Upper lobe of left lung (tissue), 6 donors: ENCODE measurements at regions not wholly inside any gene's neighbourhood (a gene's known extent, or its start where the extent isn't known, plus 50 kb on each side); places are given as distances from the start of the nearest gene placed in this dataset.
A peak's percentile ranks its signal among the peaks of the same experiment; 100 is the strongest.

Experiments
- ATAC-seq, 2 donors: fragments of 200-7000 bp; cut with Tn5 transposase; one replicate each; pipeline ENCODE4 v1.9.1; 2022; ENCODE audit warnings: mild to moderate bottlenecking in 2 of 2, moderate library complexity in 2 of 2; ENCODE audit not compliant: low FRiP score in 2 of 2
- DNase-seq, 2 donors: peaks; one replicate each; pipeline ENCODE4 v3.0.0-alpha.2; 2019 to 2020
- H3K27ac ChIP-seq, 4 donors: fragments of 200-600 bp; sonication (generic); one replicate each; pipeline ENCODE4 v1.5.1; 2016 to 2019
- H3K27me3 ChIP-seq, 4 donors: fragments of 200-600 bp; sonication (generic); one replicate each; pipeline ENCODE4 v1.5.1; 2017 to 2019
- H3K36me3 ChIP-seq, 4 donors: fragments of 200-600 bp; sonication (generic); one replicate each; pipeline ENCODE4 v1.5.1; 2016 to 2019
- H3K4me1 ChIP-seq, 4 donors: fragments of 200-600 bp; sonication (generic); one replicate each; pipeline ENCODE4 v1.5.1; 2018 to 2019
- H3K4me3 ChIP-seq, 4 donors: fragments of 200-600 bp; sonication (generic); one replicate each; pipeline ENCODE4 v1.5.1; 2017 to 2019; ENCODE audit warnings: mild to moderate bottlenecking in 2 of 4, moderate library complexity in 1 of 4
- H3K9me3 ChIP-seq, 4 donors: fragments of 200-600 bp; sonication (generic); one replicate each; pipeline ENCODE4 v1.5.1; 2018 to 2019
- EP300 ChIP-seq, 4 donors: sonication (generic); formaldehyde crosslinking; IDR thresholded peaks; one replicate each; pipeline ENCODE4 v1.5.1; 2017; ENCODE audit warnings: antibody characterized with exemption in 4 of 4, control low read depth in 2 of 4
- POLR2A ChIP-seq, 4 donors: fragments of 450-650 bp; IDR thresholded peaks; one replicate each; pipeline ENCODE4 v1.5.1; 2016 to 2017; ENCODE audit warnings: antibody characterized with exemption in 4 of 4, mild to moderate bottlenecking in 2 of 4
- POLR2AphosphoS5 ChIP-seq, 2 donors: sonication (generic); formaldehyde crosslinking; IDR thresholded peaks; one replicate each; pipeline ENCODE4 v1.5.1; 2017; ENCODE audit warnings: antibody characterized with exemption in 2 of 2
- whole genome bisulfite sequencing, 2 donors: methylation state at CpG; one replicate each; pipeline ENCODE4 v1.1.5; 2017 to 2018; 5-methylcytosine and 5-hydroxymethylcytosine counted together
- TF ChIP-seq, protein P1 (sequence below), 6 experiments: fragments of 450-650 bp in 4 of 6; fragments of 200-600 bp in 2 of 6; sonication (generic) in 2 of 6; IDR thresholded peaks; one replicate each; pipeline ENCODE4 v1.5.1; 2016 to 2019; ENCODE audit warnings: antibody characterized with exemption in 6 of 6
- donor health status: DM: no; HTN: no; CAD: no; lungs with moderate emphysema.
- donor health status: DM: no; HTN: yes; CAD: no; lungs with severe emphysema.

DNA sequence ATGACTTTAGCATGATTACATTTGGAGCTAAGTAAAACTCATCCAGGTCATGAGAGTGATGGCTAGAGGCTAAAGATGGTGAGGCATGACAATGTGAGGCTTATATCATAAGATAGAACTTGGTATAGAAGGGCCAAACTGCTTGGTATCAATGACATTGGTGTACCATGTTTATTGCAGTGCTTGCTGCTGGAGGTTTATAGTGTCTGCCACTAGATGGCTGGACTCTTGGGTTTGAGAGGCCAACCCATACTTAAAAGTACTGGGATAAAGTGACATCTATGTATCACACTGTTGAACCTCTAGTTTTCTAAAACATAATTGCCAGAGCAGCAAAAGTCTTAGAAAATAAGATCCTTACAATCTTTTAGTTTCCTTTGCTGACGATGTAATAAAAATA lies 83.0 kb upstream of the TACR3 start:
- WGBS, 2 donors, result 87 to 95% methylated on average over 1 of the region's 1 CpG
- no peak for DNase-seq
- H3K9me3 ChIP-seq, result no peaks in the 10 kb centered on the region

DNA sequence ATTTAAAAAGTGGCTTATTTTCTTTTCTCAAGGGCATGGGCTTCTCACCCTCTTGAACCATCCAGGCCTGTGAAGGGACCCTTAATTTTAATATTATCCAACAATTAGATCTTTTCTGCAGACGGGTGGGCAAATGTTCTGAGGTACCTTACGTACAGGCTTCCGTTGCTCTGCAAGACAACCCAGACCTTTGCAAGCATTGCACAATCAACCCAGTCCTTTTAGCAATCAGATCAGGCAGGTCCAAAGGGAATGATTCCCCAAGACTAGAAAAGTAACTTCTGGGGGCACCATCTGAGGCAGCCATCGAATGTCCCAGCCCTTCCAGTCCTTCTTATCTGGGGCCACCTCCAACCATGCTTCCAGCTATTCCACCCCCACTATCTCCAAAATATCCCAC lies 67.3 kb upstream of the TACR3 start:
- no peaks in the 10 kb centered on the region for H3K36me3 ChIP-seq
- H3K4me3 ChIP-seq, result no peak overlapping the region
- TF ChIP-seq POLR2A (IDR thresholded peaks at IDR 0.05), result no peak
- TF ChIP-seq, protein P1, sequence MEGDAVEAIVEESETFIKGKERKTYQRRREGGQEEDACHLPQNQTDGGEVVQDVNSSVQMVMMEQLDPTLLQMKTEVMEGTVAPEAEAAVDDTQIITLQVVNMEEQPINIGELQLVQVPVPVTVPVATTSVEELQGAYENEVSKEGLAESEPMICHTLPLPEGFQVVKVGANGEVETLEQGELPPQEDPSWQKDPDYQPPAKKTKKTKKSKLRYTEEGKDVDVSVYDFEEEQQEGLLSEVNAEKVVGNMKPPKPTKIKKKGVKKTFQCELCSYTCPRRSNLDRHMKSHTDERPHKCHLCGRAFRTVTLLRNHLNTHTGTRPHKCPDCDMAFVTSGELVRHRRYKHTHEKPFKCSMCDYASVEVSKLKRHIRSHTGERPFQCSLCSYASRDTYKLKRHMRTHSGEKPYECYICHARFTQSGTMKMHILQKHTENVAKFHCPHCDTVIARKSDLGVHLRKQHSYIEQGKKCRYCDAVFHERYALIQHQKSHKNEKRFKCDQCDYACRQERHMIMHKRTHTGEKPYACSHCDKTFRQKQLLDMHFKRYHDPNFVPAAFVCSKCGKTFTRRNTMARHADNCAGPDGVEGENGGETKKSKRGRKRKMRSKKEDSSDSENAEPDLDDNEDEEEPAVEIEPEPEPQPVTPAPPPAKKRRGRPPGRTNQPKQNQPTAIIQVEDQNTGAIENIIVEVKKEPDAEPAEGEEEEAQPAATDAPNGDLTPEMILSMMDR (IDR thresholded peaks at IDR 0.05), result no peak
- no peak for ATAC-seq
- DNase-seq, result no peak
- no peaks in the 10 kb centered on the region for H3K4me1 ChIP-seq
- no peak overlapping the region for H3K27ac ChIP-seq
- 84 to 89% methylated on average over 4 of the region's 4 CpGs for WGBS, 2 donors
- H3K9me3 ChIP-seq, result peaks cover 0 to 9% (median 2%) of the 10 kb centered on the region in 4 donors
- no peaks in the 10 kb centered on the region for H3K27me3 ChIP-seq

More for the DNA sequence above, 83.0 kb upstream of the TACR3 start:
- Histone ChIP-seq H3K27ac (no peak overlapping the region), H3K4me3 (no peak overlapping the region), H3K4me1 (no peaks in the 10 kb centered on the region), H3K36me3 (no peaks in the 10 kb centered on the region), H3K27me3 (no peaks in the 10 kb centered on the region)
- no peak for ATAC-seq
- TF ChIP-seq EP300 (IDR thresholded peaks at IDR 0.05) (no peak), POLR2AphosphoS5 (IDR thresholded peaks at IDR 0.05) (no peak), POLR2A (IDR thresholded peaks at IDR 0.05) (no peak)
- TF ChIP-seq, protein P1 (IDR thresholded peaks at IDR 0.05), result no peak

DNA sequence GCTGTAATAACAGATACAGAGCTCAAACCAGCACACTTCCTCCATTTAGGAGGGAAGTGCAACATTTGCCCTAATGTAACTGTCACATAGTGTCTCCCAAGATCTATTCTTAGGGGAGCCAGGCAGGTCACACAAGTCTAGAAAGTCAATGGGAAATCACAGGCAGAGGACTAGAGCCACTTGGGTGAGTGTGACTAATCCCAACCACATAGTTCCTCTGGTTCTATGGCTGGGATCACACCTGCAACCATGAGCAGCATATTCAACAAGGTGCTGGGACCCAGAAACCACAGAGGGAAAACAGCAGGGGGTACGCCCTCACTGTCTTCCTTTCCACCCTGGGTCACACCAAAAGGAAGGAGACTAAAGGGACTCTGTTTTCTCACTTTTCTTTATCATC lies 66.8 kb upstream of the TACR3 start:
- Histone ChIP-seq H3K4me1 (no peaks in the 10 kb centered on the region), H3K27me3 (no peaks in the 10 kb centered on the region), H3K9me3 (peaks cover 0 to 9% (median 2%) of the 10 kb centered on the region in 4 donors), H3K4me3 (no peak overlapping the region), H3K27ac (no peak overlapping the region), H3K36me3 (no peaks in the 10 kb centered on the region)
- DNase-seq, result no peak
- no peak for ATAC-seq
- no peak for TF ChIP-seq POLR2AphosphoS5 (IDR thresholded peaks at IDR 0.05)
- TF ChIP-seq, protein P1 (IDR thresholded peaks at IDR 0.05), result no peak
- TF ChIP-seq POLR2A (IDR thresholded peaks at IDR 0.05), result no peak
- TF ChIP-seq EP300 (IDR thresholded peaks at IDR 0.05), result no peak
- WGBS, 2 donors, result 50 to 69% methylated on average over 1 of the region's 1 CpG

DNA sequence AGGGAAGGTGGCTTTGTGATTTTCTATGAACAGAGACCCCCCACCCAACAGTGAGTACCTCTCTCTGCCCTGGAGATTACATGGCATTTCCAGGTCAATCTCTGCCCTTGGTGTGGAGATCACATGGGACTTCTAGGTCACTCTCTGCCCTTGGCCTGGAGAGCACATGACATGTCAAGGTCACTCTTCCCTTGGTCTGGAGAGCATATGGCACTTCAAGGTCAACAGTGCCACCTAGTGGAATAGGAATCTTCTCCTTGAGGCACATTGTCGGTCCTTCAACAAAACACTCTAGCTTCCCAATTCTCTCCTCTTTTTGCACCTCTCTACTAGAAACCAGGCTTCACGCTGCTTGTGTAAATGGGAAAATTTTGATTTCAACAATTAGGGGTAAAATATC lies 66.2 kb upstream of the TACR3 start:
- no peak for DNase-seq
- TF ChIP-seq POLR2AphosphoS5 (IDR thresholded peaks at IDR 0.05) (no peak), POLR2A (IDR thresholded peaks at IDR 0.05) (no peak), EP300 (IDR thresholded peaks at IDR 0.05) (no peak)
- TF ChIP-seq, protein P1 (IDR thresholded peaks at IDR 0.05), result peak in 2 of 6 experiments; percentile 21 to 33
- ATAC-seq, result peak in 1 of 2 donors; percentile 32
- Histone ChIP-seq H3K4me1 (no peaks in the 10 kb centered on the region), H3K27me3 (no peaks in the 10 kb centered on the region), H3K36me3 (no peaks in the 10 kb centered on the region), H3K4me3 (no peak overlapping the region), H3K27ac (no peak overlapping the region), H3K9me3 (peaks cover 0 to 9% (median 2%) of the 10 kb centered on the region in 4 donors)
- 78 to 86% methylated on average over 2 of the region's 2 CpGs for WGBS, 2 donors

DNA sequence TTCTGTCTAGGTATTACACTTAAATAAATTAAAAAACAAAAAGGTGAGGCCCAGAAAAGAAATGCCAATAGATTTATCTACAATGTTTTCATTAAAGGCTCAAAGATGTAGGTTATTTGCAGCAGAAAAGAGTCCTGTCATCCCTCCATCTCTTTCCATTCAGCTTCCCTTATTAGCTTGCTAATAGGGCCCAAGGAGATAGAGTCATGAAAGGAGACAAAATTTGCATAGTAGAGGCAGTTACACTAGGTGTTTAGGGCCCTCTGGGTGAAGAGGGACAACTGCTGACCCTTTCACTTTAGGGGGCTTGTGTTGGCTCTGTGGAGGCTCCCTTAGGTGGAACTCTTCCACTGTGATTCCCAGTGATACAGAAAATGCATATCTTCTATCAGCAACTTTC lies 58.4 kb upstream of the TACR3 start:
- ATAC-seq (no peak), DNase-seq (no peak)
- H3K27me3 ChIP-seq, result no peaks in the 10 kb centered on the region
- no peak overlapping the region for H3K27ac ChIP-seq
- H3K9me3 ChIP-seq, result no peaks in the 10 kb centered on the region
- no peak overlapping the region for H3K4me3 ChIP-seq
- no peaks in the 10 kb centered on the region for H3K4me1 ChIP-seq
- no peaks in the 10 kb centered on the region for H3K36me3 ChIP-seq
- TF ChIP-seq POLR2AphosphoS5 (IDR thresholded peaks at IDR 0.05), result no peak
- TF ChIP-seq POLR2A (IDR thresholded peaks at IDR 0.05), result no peak
- TF ChIP-seq EP300 (IDR thresholded peaks at IDR 0.05), result no peak
- TF ChIP-seq, protein P1 (IDR thresholded peaks at IDR 0.05), result no peak
